ENCODE measurements at regions not wholly inside any gene's neighbourhood (a gene's known extent, or its start where the extent isn't known, plus 50 kb on each side); places are given as distances from the start of the nearest gene placed in this dataset.

DNA sequence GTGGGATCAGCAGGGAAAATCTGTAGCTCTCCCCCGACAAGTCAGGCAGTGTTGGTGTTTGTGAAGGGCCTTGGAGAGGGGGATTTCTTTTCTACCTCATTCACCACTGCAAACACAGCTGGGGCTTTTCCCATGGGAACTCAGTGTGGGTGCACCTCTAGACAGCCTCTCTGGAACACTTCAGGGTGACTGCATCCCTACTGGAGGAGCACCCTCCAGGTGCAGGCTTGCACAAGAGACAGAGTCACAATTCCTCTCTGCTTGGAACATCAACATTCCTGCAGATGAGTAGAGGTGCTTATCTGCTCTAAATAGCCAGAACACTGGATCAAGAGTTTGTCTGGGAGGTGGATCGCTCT is 72.7 kb upstream of the AKAP13 start:
- DNase-seq (ENCODE audit: low spot score) = no peak

DNA sequence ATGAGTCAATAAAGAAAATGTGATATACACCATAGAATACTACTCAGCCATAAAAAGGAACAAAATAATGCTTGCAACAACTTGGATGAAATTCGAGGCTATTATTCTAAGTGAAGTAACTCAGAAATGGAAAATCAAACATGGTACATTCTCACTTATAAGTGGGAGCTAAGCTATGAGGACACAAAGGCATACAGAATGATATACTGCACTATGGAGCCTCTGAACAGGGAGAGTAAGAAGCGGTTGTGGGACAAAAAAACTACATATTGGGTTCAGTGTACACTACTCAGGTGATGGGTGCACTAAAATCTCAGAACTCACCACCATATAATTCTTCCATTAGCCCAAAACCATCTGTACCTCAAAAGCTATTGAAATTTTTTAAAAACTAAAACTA is 68.8 kb upstream of the AKAP13 start:
- DNase-seq (ENCODE audit: low spot score) = no peak

DNA sequence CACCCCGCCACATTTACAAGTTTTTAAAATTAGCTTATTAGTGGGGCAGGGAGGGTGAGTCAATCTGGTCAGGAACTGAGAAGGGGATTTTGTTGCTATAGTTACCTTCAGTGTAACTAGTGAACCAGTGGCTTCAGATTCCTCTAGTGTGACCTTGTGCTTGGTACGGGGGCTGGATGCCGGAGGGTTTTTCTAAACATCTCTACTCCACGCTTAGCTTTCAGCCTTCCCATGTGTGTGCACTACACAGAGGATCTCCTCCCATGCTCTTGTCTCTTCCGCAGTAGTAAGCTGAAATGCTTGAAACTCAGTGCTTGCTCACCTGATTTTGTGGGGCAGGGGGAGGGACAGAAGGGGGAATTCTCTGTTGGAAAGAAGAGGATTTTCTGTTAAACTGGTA is 67.9 kb upstream of the AKAP13 start:
- no peak for DNase-seq (ENCODE audit: low spot score)

DNA sequence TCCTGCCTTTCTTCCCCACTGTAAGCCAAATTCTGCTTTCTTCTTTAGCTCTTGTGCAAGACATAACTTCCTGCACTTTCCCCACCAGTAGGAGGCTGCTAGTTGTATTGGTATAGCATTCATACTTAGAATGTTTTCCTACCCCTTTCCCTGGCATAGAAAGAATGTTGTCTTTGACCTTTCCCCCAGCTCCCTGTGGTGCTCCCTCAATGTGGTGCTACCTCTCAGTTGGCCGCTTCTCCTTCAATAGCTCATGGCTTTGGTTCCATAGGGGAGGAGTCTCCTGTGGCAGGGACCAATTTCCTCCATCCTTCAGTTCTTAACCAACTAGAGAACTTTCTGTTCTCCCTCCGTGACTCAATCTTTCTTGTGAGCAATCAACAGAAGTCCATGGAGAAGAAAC is 67.5 kb upstream of the AKAP13 start:
- no peak for DNase-seq (ENCODE audit: low spot score)

DNA sequence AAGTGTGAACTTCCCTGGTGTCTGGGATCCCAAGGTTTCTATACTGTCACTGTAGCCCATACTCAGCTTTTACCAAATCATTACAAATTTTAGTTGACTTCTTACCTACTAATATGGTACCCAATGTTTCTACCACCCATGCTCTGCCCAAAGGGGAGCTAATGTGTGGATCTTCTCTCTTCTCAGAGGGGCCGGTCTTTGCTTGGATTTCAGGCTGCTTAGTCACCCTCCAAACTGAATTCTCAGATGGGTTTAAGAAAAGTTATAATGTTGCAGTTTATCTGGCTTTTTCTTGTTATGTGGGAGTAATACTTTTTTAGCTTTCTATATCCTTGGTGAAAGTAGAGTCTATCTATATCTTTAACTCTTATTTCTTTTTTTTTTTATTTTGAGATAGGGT is 67.1 kb upstream of the AKAP13 start:
- no peak for DNase-seq (ENCODE audit: low spot score)

DNA sequence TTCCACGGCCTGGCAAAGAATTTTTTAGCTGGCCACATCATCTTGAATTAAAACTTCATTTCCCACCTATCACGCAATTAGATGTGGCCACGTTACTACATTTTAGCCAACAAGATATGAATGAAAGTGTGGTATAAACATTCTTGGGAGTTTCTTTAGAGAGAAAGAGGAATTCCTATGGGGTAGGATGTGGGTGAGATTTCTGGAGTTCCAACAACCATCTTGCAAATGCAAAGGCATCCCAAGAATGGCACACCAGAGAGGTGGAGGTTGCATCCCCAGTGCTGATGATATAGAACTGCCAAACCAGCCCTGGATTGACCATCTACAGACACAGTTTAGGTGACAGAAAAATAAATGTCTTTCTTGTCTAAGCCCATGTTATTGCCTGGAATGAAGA is 66.3 kb upstream of the AKAP13 start:
- no peak for DNase-seq (ENCODE audit: low spot score)

DNA sequence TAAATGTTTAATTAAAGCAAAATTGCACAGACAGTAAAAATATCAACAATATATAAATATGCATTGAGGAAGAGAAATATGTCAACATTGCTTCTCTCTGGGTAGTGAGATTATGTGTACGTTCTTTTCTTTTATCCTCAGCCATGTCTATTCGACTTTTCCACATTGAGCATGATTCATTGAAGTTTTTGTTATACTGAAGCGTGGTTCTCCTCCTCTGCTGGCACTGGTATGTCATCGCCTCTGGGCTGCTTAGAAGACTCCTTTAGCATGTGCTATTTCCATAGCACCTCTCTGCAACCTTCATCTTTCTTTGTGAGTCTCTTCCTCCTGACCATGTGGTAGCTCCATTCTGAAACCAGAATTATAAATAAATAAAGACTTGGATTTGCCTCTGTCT is 65.8 kb upstream of the AKAP13 start:
- DNase-seq (ENCODE audit: low spot score) = no peak

DNA sequence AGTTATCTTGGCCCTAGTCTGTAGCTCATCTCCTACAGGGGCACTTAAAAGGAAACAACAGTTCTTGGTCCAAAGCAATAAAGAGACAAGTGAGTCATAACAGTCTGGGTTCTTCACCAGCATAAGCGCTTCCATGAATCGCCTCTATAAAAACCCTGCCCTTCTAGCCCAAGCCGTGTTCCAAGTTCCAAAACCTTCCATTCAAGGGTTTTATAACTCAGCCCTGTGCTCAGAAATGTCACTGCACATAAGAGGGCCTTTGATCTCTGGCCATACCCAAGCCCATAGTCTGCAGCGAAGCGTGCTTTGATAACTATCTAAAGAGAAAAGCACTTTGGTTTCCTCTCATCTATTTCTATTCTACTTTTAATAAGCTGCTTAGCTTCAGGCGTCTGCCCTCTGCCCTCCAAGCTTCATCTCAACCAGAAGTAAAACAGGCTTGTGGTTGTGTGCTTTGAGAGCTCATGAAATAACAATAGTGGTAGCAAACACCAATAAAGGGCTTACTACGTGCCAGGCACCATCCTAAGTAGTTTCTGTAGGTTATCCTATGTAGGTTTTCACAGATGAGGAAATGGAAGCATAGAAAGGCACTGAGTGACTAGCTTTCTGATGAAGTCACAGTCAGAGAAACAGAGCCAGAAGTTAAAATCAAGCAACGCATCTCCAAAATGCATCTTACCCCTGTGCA is 64.0 kb upstream of the AKAP13 start:
- DNase-seq (ENCODE audit: low spot score) = no peak

DNA sequence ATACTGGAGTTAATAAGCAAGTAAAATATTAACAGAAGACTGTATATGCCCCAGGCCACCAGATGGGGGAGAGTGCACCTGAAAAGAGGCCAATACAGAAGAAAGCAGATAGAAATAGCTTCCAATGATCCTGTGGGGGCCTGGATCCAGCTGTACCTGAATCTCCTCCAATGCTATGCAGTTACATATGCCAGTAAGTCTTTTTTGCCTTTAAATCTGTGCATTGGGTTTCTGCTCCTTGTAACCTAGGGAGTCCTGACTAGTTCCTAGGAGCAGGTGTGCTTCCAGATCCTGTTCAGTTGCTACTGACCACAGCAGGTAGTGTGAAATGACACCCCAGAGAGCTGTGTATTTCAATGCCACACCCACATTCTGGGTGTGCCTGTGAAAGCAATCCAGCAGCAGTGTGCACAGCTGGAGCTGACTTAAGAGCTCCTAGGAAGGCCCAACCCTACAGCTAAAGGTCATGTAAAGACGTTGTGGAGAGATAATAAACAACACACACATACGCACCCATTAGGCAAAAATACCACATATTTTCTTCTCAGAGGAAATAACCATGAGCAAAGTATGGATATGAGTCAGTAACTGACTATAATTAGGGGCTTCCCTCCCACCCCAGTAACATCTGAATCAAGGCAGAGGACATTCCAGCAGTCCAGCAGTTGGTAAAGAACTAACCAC is 62.2 kb upstream of the AKAP13 start:
- no peak for DNase-seq (ENCODE audit: low spot score)

DNA sequence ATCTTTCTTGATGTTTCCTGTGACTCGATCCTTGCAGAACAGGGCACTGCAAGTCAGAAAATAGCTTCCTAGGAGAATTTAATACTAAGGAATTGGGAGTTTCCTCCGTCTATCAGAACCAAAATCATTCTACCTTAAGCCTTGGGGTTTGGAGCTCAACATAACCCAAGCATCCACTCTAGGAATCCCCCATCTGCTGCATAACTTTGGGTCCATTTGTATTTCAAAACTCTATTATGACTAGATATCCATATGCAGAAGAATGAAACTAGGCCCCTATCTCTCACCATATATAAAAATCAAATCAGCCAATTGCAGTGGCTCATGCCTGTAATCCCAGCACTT is 61.7 kb upstream of the AKAP13 start:
- no peak for DNase-seq (ENCODE audit: low spot score)

DNA sequence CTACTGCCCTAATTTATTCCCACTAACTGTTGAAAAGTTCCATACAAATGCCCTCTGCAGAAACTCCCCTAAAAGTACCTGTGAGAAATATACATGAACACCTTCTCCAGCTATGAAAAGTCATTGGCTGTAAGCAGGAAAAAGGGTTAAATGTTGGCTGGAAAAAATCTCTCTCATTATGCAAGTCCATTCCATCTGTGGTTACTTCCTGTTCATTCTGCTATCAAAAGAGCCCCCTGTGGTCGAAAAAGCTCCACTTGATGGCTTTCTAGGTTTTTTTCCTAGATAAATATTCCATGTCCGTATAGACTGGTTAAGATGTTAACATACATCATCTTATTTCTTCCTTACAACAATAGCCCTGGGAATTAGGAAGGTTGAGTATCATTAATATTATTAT is 56.2 kb upstream of the AKAP13 start:
- no peak for DNase-seq (ENCODE audit: low spot score)

DNA sequence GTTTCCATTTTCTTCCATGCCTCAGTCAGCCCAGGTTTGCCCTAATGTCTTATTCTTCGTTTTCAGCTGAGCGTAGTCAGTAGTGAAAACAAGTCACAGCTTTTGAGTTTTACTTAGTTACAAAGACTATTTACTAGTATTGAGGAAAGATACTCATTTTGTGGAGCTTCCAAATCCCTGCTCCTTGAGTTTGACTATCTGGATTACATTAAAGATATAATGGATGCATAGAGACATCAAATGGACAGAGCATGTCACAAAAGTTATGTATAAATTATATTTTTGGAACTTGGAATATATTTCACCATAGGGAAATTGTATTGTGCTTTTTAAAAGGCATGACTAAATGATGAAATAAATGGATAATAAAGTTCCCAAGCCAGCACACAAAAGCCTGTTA is 54.6 kb upstream of the AKAP13 start:
- no peak for DNase-seq (ENCODE audit: low spot score)

DNA sequence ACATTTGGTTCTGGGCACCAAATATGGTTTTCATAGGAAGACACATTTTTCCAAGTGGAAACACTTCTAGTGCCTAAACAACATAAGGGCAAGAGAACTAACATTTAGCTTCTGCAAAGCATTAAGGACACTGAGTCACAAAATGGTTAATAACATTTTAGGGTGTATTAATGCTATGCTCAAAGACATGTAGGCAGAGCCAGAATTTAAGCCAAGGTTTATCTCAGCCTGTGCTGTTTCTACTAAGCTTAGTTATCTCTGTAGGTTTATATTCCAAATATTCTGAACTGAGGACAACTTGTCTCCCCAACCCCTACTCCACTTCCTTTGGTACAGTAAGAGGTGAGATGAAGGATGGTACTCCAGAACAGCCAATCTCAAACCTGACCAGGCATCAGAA is 54.1 kb upstream of the AKAP13 start:
- no peak for DNase-seq (ENCODE audit: low spot score)

DNA sequence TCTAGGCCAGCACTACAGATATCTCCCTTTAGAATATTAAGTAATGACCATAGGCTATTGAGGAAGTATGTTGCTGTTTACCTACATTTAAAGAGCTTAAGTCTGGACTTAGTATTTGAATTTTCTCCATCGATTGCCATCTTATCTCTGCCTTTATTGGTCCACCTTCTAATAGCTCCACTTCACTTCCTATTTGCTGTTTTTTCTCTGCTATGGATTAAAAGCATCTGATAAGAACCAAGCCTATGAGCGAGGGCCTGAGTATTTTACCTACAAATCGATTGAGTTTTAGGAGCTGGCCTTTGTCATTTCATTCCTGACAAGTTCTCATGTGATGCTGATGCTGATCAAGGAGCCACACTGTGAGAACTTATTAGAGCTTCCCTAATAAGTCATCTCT is 52.6 kb upstream of the AKAP13 start:
- DNase-seq (ENCODE audit: low spot score) = no peak

DNA sequence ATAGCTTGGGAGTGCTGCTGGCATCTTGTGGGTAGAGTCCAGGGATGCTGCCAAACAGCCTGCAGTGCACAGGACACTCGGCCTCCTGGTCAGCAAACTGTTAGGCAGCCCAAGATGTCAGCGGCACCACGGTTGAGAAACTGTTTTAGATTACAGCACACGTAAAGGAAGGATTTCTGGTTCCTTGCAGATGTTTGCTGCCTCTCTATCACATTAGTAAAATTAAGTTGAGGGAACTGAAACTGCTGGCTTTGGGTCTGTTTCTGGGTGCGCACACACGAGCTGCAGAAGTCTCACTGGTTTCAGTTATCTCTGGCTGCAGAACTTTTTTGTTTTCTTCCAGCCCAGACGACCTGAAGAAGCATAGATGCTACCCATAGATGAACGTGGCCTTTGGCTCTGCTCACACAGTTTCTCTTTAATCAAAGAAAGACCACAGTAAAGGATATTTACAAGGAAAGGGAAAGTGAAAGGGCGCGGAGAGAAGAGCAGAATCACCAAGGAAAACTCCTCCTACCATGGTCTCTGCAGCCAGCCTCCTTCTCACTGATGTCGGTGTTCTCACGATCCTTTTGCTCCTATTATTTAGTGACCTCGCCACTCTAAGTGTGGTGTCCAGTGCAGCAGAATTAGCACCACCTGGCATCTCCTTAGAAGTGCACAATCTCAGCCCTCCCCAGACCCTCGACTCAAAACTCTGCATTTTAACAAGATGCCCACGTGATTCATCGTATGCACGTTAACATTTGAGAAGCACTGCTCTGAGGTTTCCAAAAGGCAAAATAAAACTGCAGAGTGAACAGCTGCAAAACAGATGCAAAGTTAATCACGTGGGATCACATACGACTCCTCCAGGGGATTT is 50.6 kb upstream of the AKAP13 start:
- DNase-seq (ENCODE audit: low spot score) = peak; percentile 58

Data from pons (tissue), 1 donor.